Neural cell (in vitro differentiated cells): ENCODE measurements at regions not wholly inside any gene's neighbourhood (a gene's known extent, or its start where the extent isn't known, plus 50 kb on each side); places are given as distances from the start of the nearest gene placed in this dataset.

Experiments used
- CTCF ChIP-seq: fragments of 450-650 bp; IDR thresholded peaks from 2 replicates; pipeline ENCODE4 v1.5.1; 2014; ENCODE audit warnings: antibody characterized with exemption, mild to moderate bottlenecking, moderate library complexity; ENCODE audit not compliant: poor library complexity, severe bottlenecking
- EP300 ChIP-seq: fragments of 450-650 bp; conservative IDR thresholded peaks from 2 replicates; pipeline ENCODE4 v1.6.1; 2014; ENCODE audit warnings: antibody characterized with exemption, mild to moderate bottlenecking, moderate library complexity; ENCODE audit not compliant: poor library complexity, severe bottlenecking
- EZH2 ChIP-seq: fragments of 200-600, 300-800 bp; shearing (Covaris generic), sonication (generic); IDR thresholded peaks from 2 replicates; pipeline ENCODE4 v1.6.1; 2014; ENCODE audit warnings: antibody characterized with exemption, low read length, borderline replicate concordance, mild to moderate bottlenecking; ENCODE audit not compliant: insufficient read depth, poor library complexity, severe bottlenecking
- RAD21 ChIP-seq: fragments of 450-650 bp; conservative IDR thresholded peaks from 2 replicates; pipeline ENCODE4 v1.6.1; 2014; ENCODE audit warnings: antibody characterized with exemption, mild to moderate bottlenecking, moderate library complexity
- REST ChIP-seq: IDR thresholded peaks from 2 replicates; pipeline ENCODE4 v1.6.1; 2012; ENCODE audit warnings: borderline replicate concordance

- TF ChIP-seq CTCF: no peak
- TF ChIP-seq EZH2: no peak
- no peak for TF ChIP-seq REST
- TF ChIP-seq EP300: no peak
- TF ChIP-seq RAD21: no peak
These were observed 74.5 kb downstream of the EMX2 start for GRCh38 chr10:117617086-117617485.
